Activated CD4-positive, alpha-beta T cell treated with anti-CD3 and anti-CD28 coated beads, Interleukin-2, Interleukin-4, amounts not matched to agents 100 ng/mL and 50 ng/mL, durations not matched to agents 16 hours and 8 hours (primary cell): ENCODE measurements at regions not wholly inside any gene's neighbourhood (a gene's known extent, or its start where the extent isn't known, plus 50 kb on each side); places are given as distances from the start of the nearest gene placed in this dataset.
"Not testable (repeated sequence)": the region's sequence is repeated elsewhere in the genome, so short reads cannot be mapped to it uniquely, and the experiment has no call there.

Experiments used
- DNase-seq: peaks from one replicate; pipeline ENCODE4 v3.0.0-alpha.2; 2020; ENCODE audit warnings: low spot score

DNA sequence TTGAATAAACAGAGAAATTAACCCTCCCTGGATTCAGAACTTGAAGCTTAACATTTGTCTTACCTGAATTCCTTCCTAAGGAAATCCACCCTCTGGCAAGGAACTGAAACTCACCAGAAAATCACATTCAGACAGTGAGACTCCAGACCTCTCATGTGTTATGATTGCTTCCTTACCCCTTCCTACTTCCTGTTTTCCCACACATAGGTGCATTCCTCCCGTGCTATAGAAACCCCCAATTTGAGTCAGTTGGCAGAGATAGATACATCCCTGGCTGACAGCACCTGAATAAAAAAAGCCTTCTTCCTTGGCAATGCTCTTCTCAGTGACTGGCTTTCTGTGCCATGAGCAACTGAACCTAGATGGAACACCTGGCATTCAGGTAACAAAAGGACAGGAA lies 157.0 kb upstream of the SMIM31 start:
- no peak for DNase-seq

GRCh38 chr4:164601653-164602052 lies 152.3 kb upstream of the SMIM31 start:
- DNase-seq, result no peak

DNA sequence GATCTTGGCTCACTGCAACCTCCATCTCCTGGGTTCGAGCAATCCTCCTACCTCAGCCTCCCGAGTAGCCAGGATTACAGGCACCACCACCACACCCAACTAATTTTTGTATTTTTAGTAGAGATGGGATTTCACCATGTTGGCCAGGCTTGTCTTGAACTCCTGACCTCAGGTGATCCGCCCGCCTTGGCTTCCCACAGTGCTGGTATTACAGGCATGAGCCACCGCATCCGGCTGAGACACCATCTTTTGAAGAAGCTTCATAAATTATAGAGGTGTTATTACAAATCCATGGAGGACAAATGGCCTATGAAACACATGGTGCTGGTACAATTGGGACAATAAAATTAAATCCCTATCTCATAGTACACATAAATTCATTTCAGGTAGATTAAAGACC lies 148.1 kb upstream of the SMIM31 start:
- not testable (repeated sequence) for DNase-seq

GRCh38 chr4:164606478-164606877 lies 147.5 kb upstream of the SMIM31 start:
- no peak for DNase-seq

DNA sequence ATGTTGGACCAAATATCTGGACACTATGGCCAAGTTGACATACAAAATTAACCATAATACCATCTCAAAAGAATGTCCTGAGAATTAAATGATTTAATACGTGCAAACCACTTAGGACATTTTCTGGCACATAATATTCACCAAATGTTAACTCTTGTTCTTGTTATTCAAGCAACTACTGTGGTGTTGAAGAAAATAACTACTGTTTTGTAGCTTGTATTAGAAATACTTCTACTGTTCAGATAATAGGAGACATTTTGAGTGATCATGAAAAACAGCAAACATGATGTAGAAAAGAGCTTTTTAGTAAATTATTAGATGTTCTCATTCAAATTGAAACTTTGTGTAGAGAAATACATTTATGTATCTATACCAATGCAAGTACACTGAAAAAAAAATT lies 140.7 kb upstream of the SMIM31 start:
- no peak for DNase-seq

GRCh38 chr4:164613792-164614191 lies 140.1 kb upstream of the SMIM31 start:
- DNase-seq, result no peak

- DNase-seq, result no peak
Observed at GRCh38 chr4:164614329-164614728, 139.6 kb upstream of the SMIM31 start.

- no peak for DNase-seq
Observed at GRCh38 chr4:164614999-164615398, 138.9 kb upstream of the SMIM31 start.

GRCh38 chr4:164615964-164616363 lies 138.0 kb upstream of the SMIM31 start:
- DNase-seq, result no peak

DNA sequence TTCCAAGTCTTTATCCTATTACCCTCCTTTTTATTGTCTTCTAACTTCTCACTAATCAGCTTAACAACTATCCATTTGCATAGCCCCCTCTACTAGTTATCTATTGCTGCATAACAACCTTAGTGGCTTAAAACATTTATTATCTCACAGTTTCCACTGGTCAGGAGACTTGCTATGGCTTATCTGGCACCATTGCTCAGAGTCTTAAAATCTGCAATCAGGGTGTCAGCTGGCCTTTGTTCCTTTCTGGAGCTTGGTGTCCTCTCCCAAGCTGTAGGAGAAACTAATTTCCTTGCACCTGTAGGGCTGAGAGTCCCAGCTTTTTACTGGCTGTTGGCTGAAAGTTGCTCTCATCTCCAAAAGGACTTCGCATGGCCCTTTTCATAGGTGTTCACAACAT lies 137.0 kb upstream of the SMIM31 start:
- no peak for DNase-seq

DNA sequence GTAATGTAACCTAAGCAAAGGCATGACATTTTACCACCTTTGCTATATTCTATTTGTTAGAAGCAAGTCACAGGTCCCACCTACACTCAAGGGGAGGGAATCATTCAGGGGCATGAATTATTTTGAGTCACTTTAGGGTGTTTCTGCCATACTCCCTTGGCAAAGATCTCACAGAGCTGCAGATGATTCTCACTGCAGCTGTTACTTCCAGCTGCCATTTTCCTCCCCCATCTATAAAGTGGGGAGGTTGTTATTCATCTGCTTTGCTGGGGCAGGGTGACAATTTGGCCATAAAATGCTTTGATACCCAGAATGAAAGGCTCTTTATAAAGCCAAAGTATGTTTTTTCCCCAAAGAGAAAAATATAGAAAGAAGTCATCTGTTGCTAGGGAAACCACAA lies 136.5 kb upstream of the SMIM31 start:
- no peak for DNase-seq

- no peak for DNase-seq
Observed at GRCh38 chr4:164617911-164618310, 136.0 kb upstream of the SMIM31 start.

- DNase-seq, result no peak
Observed at GRCh38 chr4:164621886-164622521, 131.9 kb upstream of the SMIM31 start.

DNA sequence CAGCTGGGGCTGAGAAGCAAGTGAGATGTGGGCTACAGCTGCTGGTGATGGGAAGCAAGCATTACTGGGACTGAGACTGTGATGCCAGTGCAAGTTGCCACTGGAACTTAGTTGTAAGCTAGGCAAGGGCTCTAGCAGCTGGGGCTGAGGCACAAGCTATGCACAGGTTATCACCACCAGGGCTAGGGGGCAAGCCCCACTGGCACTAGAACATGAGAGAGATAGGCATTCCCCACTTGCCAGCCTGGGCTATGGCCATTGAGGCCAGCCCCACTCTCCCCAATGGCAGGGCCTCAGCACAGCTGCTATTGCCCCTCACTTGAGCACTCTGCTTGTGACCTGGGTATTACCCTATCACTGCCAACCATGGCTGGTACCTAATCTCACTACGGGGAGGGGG lies 130.8 kb upstream of the SMIM31 start:
- DNase-seq, result no peak

DNA sequence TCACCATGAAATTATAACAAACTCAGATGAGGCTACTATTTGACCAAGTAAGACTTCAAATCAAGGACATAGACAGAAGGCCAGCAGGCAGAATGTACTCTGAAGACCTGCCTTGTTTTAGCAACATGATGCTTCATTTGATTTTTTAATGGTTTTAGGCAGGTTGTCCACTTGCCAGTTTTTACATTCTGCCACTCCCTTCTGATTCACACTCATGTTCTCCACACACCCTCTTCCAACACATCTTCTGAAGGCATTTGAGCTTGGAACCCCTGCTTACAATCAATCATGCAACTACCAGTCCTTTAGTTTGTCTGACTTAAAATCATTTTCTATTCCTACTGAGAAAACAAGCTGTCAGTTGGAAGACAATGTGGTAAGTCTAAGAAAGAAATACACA lies 114.9 kb upstream of the SMIM31 start:
- DNase-seq, result no peak

DNA sequence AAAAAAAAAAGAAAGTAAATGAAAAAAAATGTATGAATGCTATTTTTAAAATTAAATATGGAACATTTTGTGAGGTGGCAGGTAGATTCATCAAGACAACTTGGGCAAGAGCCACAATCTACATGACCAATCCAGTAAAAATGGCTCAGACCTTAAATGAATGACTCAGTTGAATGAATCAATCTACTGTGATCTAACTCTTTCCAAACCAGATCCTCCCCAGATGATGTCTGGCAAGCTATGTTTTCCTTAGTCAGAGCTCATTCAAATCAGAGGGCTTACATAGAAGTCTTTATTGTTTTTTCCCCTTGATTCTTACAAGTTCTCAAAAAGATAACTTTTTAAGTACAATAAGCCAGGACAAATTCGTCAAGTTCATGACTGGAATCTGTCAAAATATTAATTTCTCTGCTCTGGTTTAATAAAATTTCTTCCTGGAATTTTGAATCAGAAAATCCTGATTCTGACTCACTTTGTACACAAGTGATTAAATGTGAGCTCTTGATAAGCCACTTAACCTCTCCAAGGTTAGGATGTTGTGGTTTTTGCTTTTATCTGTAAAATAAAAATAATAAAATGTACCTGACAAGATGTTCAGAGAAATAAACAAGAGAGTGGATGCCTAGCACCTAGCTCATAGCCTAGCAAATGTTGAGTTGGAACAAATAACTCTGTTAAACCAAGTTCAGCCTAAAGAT lies 105.6 kb upstream of the SMIM31 start:
- no peak for DNase-seq

- DNase-seq, result no peak
Observed at GRCh38 chr4:164648849-164649212, 105.1 kb upstream of the SMIM31 start.

DNA sequence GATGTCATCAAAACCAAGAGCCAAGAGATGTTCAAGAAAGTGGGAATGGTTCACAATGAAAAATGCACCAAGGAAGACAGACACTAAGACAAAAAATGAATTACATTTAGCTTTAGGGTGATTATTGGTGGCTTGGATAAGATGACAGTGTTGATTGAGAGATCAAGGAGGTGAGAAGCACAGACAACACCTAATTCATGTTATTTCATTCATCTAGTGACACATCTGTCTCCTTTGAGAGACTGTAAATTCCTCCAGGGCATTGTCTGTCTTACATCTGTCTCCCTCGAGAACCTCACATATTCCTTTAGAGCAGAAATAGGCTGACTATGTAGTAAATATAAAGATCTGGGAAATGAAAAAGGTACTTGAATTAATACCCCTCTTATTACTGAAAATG lies 94.2 kb upstream of the SMIM31 start:
- DNase-seq, result no peak

DNA sequence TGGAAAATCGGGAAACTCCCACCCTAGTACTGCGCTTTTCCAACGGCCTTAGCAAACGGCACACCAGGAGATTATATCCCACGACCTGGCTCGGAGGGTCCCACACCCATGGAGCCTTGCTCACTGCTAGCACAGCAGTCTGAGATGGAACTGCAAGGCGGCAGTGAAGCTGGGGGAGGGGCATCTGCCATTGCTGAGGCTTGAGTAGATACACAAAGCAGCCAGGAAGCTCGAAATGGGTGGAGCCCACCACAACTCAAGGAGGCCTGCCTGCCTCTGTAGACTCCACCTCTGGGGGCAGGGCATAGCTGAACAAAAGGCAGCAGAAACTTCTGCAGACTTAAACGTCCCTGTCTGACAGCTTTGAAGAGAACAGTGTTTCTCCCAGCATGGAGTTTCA lies 77.8 kb upstream of the SMIM31 start:
- DNase-seq, result not testable (repeated sequence)

GRCh38 chr4:164683040-164683439 lies 70.9 kb upstream of the SMIM31 start:
- no peak for DNase-seq

- no peak for DNase-seq
Observed at GRCh38 chr4:164695650-164696049, 58.3 kb upstream of the SMIM31 start.

DNA sequence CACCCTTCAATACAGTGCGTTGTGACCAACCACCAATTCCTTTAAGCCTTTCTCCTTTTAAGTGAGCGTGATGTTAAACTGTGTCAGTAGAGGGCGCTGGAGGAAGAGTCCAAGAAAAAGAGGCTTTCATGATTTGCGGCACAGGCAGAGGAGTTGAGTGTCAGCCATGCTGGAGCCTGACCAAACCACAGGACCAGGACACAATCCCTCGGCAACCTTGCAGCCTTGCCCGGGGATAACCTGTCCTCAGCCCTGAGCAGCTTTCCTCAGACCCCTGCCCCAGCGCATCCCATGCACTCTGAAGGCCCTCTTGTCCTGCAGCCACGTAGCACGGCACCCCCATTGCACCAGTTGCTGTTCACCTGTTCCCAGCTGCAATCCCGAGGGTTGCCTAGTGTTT lies 53.5 kb upstream of the SMIM31 start:
- peak; percentile 5 for DNase-seq

GRCh38 chr4:164701665-164702064 lies 52.3 kb upstream of the SMIM31 start:
- no peak for DNase-seq
